ENCODE measurements at regions not wholly inside any gene's neighbourhood (a gene's known extent, or its start where the extent isn't known, plus 50 kb on each side); places are given as distances from the start of the nearest gene placed in this dataset.

DNA sequence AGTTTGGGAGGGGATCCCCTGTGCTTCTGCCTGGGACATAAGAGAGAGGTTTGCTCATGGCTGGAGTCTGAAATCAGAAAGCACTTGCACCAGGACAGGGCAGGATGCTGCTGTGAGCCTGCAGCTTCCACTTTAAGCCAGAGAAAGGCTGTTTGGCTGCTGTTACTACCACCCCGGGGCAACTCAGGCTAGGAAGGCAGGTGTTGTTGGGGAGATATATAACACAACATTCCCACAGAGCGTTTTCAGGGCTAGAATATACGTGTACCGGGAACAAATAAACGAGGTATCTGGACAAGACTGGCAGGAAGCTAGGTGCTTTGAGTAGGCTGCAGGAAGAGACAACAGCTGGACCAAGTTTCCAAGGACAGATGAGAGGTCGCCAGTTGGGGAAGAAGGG is 313.3 kb upstream of the CCL2 start:
- TF ChIP-seq, protein P1, sequence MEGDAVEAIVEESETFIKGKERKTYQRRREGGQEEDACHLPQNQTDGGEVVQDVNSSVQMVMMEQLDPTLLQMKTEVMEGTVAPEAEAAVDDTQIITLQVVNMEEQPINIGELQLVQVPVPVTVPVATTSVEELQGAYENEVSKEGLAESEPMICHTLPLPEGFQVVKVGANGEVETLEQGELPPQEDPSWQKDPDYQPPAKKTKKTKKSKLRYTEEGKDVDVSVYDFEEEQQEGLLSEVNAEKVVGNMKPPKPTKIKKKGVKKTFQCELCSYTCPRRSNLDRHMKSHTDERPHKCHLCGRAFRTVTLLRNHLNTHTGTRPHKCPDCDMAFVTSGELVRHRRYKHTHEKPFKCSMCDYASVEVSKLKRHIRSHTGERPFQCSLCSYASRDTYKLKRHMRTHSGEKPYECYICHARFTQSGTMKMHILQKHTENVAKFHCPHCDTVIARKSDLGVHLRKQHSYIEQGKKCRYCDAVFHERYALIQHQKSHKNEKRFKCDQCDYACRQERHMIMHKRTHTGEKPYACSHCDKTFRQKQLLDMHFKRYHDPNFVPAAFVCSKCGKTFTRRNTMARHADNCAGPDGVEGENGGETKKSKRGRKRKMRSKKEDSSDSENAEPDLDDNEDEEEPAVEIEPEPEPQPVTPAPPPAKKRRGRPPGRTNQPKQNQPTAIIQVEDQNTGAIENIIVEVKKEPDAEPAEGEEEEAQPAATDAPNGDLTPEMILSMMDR (IDR thresholded peaks at IDR 0.05), result no peak
- no peak for TF ChIP-seq POLR2A (IDR thresholded peaks at IDR 0.05)

All from transverse colon (tissue), 3 donors.